ENCODE measurements at regions not wholly inside any gene's neighbourhood (a gene's known extent, or its start where the extent isn't known, plus 50 kb on each side); places are given as distances from the start of the nearest gene placed in this dataset.

DNA sequence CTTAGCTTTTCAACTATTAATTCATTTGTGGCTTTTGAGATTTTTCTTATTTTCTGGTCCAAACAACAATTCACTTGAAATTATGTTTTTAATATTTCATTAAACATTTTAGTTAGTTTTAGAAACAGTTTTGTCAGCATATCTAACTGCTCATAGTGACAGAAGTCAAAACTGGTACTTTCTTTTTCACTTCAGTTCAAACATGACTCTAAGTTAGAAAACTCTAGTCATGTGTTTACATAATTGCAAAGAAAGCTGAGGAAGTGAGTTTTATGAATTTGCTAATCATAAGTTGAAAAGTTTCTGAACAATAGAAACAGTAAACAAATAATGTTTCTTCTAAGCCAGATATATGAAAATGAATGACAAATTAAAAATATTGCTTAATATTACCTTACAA, 1931.0 kb downstream of the EFNA5 start:
- TF ChIP-seq, protein P1, sequence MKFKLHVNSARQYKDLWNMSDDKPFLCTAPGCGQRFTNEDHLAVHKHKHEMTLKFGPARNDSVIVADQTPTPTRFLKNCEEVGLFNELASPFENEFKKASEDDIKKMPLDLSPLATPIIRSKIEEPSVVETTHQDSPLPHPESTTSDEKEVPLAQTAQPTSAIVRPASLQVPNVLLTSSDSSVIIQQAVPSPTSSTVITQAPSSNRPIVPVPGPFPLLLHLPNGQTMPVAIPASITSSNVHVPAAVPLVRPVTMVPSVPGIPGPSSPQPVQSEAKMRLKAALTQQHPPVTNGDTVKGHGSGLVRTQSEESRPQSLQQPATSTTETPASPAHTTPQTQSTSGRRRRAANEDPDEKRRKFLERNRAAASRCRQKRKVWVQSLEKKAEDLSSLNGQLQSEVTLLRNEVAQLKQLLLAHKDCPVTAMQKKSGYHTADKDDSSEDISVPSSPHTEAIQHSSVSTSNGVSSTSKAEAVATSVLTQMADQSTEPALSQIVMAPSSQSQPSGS (tag by site-specific recombination; IDR thresholded peaks at IDR 0.05; ENCODE audit: low read depth) = no peak
- TF ChIP-seq, protein P2, sequence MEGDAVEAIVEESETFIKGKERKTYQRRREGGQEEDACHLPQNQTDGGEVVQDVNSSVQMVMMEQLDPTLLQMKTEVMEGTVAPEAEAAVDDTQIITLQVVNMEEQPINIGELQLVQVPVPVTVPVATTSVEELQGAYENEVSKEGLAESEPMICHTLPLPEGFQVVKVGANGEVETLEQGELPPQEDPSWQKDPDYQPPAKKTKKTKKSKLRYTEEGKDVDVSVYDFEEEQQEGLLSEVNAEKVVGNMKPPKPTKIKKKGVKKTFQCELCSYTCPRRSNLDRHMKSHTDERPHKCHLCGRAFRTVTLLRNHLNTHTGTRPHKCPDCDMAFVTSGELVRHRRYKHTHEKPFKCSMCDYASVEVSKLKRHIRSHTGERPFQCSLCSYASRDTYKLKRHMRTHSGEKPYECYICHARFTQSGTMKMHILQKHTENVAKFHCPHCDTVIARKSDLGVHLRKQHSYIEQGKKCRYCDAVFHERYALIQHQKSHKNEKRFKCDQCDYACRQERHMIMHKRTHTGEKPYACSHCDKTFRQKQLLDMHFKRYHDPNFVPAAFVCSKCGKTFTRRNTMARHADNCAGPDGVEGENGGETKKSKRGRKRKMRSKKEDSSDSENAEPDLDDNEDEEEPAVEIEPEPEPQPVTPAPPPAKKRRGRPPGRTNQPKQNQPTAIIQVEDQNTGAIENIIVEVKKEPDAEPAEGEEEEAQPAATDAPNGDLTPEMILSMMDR (tag by site-specific recombination; IDR thresholded peaks at IDR 0.05) = no peak
- TF ChIP-seq ZBTB21 (tag by site-specific recombination; IDR thresholded peaks at IDR 0.05) (no peak), SETDB1 (IDR thresholded peaks at IDR 0.05; ENCODE audit: insufficient read length, low read length) (no peak), ZIC2 (tag by site-specific recombination; IDR thresholded peaks at IDR 0.05) (no peak), KLF10 (tag by site-specific recombination; IDR thresholded peaks at IDR 0.05) (no peak), YY1 (tag by site-specific recombination; IDR thresholded peaks at IDR 0.05) (no peak), ZNF596 (tag by site-specific recombination; IDR thresholded peaks at IDR 0.05) (no peak), ZNF530 (tag by site-specific recombination; IDR thresholded peaks at IDR 0.05; ENCODE audit: low read depth) (no peak), ZNF350 (tag by site-specific recombination; IDR thresholded peaks at IDR 0.05) (no peak)

Data from HEK293 (cell line).